DMS153 treated with DMSO at 0.1 percent for 48 hours (cell line): ENCODE measurements at regions not wholly inside any gene's neighbourhood (a gene's known extent, or its start where the extent isn't known, plus 50 kb on each side); places are given as distances from the start of the nearest gene placed in this dataset.

Source experiments
- DNase-seq: peaks from one replicate; lab custom pipeline; 2025; ENCODE audit not compliant: unreplicated experiment; lab: John Stamatoyannopoulos, UW

DNA sequence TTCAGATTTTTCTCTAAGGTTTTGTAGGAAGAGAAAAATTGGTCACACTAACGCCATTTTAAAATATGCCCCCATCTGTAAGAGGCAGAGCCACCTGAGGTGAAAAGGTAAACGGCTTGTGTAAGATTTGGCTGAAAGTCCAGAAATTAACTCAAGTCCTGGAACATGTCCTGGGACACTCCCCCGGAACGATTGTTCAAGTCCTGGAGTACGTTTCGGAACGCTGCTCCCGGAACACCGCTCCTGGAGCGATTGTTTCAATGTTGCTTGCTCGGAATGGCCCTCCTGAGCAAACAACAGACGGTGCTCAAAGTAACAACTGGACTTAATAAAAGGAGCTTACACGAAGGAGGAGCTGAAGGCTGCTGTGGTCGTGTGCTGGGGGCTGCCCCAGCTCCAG lies 796.5 kb upstream of the SLIT2 start:
- DNase-seq, result no peak

DNA sequence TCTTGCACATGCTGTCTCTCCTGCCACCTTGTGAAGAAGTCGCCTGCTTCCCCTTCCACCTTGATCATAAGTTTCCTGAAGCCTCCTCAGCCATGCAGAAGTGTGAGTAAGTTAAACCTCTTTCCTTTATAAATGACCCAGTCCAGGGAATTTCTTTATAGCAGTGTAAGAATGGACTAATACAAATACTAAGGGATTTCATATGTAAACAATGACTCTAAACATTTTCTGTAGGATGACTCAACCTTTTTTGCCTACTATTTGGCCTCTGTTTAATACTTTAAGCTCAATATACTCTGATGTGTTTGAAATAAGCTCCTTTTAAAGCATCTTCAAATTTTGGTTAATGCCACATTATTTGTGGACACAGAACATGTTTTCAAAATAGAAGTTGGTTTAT lies 813.5 kb upstream of the SLIT2 start:
- DNase-seq, result no peak

DNA sequence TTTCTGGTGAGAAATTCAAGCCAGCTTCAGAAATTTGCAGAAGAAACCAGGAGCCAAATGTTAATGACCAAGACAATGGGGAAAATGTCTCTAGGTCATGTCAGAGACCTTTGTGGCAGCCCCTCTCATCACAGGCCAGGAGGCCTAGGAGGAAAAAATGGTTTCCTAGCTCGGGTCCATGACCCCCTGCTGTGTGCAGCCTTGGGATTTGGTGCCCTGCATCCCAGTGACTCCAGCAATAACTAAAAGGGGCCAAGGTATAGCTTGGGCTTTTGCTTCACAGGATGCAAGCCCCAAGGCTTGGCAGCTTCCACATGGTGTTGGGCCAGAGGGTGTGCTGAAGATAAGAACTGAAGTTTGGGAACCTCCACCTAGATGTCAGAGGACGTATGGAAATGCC lies 814.7 kb upstream of the SLIT2 start:
- no peak for DNase-seq

DNA sequence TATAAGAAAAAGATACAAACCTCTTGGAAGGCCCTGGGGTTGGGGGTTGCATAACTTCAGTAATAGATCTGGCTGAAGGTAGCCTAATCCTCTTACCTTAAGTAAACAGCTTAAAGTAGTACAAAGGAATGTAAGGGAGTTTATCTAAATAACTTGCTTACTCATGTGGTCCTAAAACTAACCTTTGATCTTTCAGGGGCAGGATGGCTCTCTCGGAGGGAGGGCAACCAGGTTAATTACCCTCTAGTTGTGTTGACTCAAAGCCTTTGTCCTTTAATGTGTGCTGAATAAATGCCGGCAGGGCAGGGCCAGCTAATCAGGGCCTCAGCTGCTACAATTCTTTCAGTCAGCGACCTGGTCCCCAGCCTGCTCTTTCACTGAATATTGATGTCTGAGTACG lies 822.0 kb upstream of the SLIT2 start:
- DNase-seq, result no peak

DNA sequence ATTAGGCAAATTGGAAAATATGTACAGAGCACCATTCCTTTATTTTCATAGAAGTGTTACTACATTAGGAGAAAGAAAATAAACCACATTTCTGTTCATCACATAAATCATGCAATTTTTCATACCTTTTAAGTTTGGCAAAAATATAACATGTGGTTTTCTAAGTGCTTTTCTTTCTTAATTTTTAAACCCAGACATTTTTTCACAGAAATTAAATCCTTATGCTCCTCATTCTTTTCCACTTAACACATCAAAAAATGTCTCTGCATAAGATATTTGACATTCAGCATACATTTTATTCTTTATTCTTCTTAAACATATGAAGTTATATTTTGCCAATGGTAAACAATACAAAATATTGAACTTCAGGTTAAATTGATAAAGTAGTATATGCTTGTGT lies 826.6 kb upstream of the SLIT2 start:
- DNase-seq, result no peak

DNA sequence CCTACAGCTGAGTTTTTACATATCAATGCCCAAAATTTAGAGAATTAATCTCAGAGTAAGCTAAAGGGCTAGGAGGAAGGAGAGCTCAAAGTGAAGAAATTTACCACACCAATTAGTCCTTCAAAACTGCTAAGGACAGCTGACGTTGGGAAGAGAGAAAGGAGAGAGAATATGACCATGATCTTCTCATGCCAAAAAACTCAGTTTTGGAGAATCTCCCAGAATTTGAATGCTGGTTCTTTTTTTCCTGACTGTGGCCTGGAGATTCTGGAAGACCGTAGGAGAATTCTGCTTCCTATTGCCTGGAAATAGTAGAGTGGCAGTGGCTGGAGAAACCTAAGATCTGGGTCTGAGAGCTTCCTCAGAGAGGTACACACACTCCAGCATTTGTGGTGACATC lies 834.4 kb upstream of the SLIT2 start:
- DNase-seq, result no peak

DNA sequence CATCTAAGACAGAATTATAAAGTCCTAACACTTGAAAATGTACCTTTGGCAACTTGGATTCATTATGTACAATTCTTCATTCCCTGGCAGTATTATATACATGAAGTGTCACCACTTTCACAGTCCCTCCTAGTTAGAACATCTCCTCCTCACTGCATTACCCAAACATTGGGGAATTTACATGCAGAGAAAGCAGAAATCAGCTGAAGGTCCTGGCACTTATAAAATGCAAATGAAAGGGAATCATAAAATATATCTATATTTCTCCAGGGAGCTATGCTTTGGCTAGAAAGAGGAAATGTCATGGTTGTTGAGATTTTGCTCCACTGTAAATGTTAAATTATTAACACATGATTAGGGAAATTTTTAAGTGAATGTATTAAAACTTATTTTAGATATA lies 835.6 kb upstream of the SLIT2 start:
- no peak for DNase-seq

DNA sequence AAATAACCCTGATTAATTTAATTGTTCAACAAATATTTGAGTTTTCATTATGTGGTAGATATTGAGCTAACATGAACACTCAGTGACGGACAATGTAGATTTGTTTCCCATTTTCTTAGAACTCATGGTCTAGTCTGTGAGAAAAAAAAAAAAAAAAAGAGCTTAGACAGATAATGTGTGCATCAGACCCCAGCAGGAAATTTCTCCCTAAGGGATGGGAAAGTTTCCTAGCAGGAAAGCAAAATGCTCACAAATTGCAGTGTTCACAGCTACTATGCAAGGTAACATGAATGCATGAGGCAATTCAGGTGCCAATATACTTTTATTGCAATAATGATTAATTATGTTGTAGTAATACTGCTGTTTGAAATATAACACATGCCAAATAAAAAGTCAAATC lies 843.2 kb upstream of the SLIT2 start:
- DNase-seq, result no peak

DNA sequence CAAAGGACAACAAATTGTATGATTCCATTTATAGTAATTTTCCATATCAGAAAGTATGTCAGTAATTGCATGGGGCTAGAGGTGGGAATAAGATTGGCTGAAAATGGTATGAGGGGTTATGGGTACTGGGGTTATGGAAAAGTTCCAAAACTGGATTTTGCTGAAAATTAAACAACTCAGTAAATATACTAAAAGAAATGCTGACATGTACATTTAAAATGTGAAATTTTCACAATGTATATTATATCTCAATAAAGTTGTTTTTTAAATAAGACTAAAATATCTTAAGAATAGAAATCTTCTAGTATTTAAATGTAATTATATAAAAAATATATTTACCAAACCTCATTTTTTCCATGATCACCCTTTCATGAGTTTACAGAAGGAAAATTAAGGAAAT lies 844.9 kb upstream of the SLIT2 start:
- no peak for DNase-seq

DNA sequence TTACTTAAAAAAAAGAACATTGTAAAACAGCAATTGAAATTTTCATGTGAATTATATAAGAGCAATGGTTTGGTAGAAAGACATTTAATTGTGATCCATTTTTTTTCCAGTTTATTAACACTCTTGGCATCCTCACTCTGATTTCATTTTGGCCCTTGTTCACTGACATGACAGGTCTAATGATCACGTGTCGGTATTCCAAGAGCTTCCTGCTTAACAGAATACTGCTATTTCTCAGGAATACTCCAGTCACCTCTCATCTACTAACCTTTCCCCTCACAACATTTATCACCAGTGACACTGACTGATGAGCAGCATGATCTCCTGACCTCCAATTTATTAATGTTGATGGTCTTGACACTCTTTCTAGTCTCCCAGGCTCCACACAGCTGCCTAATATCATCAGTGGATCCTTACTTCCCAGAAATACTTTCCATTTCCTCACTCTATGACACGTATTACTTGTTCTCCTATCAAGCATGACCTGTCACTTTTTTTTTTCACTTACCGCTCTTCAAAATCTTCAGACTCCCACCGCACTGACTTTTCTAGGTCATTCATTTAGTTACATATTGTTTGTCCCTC lies 847.8 kb upstream of the SLIT2 start:
- no peak for DNase-seq

DNA sequence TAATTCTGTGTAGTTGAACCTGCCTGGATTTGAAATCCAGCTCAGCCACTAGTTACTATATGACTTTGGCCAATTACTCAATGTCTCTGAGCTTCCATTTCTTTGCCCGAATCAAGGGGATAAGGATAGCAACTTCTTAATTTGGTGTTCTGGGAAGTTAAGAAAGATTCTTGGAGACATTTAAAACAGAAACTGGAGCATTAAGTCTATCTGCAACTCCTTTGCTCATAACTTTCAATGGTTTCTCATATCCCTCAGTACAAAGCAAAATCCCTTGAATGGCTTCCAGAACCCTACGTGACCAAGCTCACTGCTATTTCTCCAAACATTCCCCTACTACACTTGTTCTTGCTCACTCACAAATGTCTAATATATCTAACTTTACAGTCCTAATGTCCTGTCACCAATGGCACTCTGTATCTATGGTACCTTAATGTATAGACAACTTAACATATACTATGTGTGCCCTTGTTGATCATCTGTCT lies 849.1 kb upstream of the SLIT2 start:
- no peak for DNase-seq

DNA sequence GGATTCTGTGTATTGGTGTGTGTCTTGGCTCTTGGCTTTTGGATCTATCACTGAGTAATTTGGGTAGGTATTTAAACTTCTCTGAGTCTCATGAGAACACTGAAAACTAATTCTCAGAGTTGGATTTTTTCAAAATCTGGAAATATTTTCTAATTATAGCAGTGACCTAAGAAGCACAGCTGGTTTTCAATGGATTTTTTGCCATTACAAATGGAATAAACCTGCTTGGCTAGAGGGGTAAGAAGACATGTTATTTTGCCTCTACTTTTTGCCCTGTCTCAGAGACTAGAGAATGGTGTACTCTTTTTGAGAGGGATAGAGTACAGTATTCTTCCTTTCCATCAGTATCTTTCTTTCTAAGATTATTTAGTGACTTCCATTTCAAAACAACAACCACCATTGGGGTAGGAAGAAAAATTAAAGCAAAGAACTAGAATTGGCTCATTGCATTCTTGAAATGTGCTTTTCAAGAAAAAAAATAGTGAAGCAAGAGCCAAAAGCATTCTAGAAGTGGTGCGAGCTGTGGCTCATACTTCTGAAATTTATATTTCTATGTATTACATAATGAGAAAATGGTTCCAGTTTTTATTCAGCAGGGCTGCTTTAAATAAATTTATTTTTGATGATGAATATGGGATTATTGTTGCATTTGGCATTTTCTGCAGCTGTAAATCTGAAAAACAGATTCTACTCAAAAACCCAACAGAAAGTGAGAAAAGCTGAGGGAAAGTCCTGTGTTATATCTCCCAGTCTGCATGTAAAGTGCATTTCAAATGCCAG lies 850.2 kb upstream of the SLIT2 start:
- no peak for DNase-seq

DNA sequence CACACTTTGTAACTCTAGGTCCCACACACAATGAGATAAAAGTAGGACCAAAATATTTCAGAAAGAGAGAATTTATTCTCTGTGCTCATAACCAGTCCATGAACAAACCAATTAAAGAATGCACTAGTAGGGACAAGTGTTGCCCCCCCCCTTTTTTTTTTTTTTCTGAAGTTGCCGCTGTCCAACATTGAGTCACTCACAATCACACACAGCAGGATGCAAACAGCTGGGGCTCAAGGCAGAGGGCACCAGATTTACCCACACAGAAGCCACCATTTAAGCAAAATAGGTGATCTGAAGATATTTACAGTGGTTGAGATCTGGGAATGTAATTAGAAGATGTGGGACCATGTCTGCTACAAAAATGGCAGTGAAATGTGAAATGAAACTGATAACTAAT lies 850.9 kb upstream of the SLIT2 start:
- DNase-seq, result no peak

DNA sequence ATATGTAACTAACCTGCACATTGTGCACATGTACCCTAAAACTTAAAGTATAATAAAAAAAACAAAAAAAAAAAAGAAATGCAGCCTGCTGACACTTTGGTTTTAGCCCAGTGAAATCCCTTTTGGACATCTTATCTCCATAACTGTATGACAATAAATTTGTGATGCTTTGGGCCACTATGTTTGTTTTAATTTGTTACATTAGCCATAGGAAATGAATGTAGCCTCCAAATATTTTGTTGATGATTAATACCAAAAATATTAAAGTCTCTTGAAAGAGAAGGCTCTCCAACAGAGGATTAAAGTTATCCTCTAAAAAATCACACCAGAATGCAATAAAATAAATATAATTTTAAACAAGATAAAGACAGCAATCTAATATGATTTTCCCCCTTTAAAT lies 852.7 kb upstream of the SLIT2 start:
- no peak for DNase-seq

DNA sequence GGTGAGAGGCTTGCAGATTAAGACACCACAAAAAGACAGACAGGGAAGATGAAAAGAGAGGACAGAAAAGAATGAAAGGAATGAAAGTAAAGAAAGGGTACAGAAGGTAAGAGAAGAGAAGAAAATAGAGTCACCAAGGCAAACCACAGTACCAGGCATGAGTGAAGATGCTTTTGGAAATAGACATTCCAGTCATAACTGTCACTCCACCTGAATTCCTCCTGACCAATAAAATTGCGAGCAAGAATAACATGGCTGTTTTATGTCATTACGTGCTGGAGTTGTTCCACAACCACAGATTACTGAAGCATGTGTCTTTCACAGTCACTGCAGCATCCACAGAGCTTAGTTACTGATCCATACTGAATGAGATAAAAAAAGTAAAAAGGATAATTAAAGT lies 864.9 kb upstream of the SLIT2 start:
- DNase-seq, result no peak

DNA sequence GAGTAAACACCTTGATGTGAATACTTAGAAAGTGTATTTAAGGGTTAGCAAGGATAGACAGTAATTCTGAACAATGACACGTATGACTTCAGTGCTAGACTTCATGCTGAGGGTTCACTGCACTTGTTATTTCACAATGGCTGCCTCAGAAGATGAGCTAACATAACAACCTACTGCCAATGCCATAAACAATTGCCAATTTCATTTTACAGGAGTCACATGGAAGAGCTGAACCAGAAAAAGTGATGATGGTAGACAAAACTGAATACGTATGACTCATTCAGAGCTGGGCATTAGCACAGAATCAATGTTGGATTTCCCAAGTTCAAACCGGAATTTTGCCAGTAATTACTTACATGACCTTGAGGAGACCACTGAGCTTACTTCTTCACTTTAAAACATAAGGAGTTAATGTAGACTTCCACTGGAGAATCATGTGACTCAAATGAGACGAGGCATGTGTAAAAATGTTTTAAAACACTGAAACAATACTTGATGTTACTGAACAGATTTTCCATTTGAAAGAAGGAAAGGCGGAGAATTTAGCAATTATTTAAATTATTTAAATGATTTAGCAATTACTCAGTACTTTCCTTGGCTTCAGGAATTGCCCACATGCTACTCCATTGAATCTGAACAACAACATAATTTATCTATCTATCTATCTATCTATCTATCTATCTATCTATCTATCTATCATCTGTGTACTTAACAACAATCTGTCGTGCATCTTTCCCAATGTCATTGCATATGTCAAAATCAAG lies 868.5 kb upstream of the SLIT2 start:
- DNase-seq, result no peak

DNA sequence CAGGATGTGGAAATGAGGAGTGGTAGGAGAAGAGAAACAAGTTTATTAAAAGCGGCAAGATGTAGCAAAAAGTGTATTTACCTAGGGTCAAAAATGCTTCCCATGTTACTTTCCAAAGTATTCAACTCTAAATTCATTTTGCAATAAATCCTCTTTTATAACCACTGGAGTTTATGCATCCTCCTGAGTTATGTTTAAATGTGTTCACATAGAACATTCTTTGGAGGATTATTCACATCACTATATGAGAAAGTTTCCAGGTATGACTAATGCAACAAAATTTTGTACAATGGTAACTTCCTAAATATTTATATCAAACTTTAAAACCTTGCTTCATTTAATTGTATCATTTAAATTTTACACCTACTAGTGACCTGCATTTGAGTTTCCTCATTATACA lies 870.6 kb upstream of the SLIT2 start:
- no peak for DNase-seq

DNA sequence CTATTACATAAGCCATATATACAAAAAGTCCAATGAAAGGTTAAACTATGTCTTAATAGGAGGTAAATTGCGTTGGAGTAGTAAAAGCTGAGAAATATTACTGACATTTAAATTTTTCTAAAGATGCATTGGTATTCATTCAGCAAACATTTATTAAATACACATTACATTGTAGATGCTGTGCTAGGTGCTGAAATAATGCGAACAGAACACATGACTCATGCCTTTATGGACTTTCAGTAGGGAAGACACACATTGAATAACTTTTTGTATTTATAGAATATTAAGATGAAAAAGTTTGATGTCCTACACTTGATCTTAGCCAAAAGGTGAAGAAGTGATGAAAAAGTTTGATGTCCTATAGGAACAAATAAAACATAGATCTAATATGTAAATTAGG lies 871.1 kb upstream of the SLIT2 start:
- DNase-seq, result no peak

DNA sequence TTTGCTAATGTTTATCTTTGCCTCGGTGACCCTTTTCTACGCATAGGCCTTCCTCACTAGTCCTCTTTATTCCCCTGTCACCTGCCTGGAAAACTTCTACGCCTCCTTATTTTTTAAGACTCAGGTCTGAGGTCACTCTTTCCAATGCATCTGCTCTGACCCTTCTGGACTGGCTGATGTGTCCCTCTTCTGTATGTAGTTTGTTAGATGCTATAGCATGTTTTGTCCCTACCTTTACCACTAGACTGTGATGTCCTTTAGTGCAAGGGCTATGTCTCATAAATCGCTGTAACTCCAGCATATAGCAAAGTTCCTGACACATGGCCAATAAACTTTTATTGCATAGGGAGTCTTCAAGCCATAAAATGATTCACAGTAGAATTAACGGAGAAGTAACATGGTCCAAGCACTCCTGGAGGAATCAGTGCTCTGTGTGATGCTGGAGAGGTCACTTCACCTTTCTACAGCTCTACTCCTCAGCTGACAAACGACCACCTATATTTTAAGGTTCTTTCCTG lies 872.5 kb upstream of the SLIT2 start:
- DNase-seq, result no peak

DNA sequence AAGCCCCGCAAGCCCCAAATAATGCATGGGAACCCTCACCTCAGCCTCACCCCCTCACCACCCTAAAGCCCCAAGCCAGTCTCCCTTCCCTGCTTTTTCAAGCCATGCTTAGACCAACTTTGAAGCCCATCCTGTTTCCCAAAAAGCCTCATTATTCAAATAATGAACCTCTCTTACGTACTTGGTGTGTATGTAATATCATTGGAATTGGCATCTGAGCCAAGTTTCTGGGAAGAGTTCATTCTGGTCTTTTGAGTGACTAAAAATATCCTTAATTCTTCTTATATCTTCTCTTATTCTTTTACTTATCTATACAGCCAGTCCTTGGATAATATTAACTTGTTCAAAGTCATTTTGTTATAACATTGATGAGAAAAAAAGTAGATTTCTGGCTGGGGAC lies 875.8 kb upstream of the SLIT2 start:
- no peak for DNase-seq

DNA sequence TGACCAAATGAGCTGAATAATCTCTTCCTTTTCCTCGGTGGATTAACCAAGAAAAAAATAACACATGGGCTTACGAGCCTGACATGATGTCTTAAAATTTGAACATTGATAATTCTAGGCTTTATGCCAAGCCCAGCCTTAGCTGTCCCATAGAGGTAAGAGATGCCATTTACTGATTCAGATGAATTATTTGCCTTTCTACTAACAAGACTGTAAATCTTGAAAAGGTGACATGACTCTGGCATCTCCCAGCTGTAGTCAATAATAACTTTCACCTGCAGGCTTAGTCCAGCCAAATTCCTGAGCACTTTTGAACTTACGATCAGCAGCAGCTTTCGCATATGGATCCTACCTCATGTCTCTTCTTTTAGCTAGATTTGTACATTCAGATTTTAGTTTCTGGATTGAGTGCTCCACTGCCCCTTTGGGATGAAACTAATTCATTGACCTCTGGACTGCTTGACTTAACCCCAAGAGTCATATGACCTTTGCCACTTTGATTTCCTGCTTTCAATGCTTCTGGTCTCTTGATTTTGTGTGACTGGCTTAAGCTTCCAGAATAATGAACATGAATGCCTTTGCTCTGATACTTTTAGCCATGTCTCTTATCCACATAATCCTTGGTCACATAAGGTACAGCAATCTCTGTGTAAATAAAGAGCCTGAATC lies 876.4 kb upstream of the SLIT2 start:
- DNase-seq, result no peak
